PC-3 (cell line): ENCODE measurements at regions not wholly inside any gene's neighbourhood (a gene's known extent, or its start where the extent isn't known, plus 50 kb on each side); places are given as distances from the start of the nearest gene placed in this dataset.

ENCODE experiments used
- CTCF ChIP-seq: fragments of 300-600 bp; sonication (generic); conservative IDR thresholded peaks from 2 replicates; pipeline ENCODE4 v1.5.1; 2017; ENCODE audit warnings: antibody characterized with exemption, low read depth, mild to moderate bottlenecking, low read length
- EZH2 ChIP-seq: fragments of 300-600 bp; sonication (generic); IDR thresholded peaks from one replicate; pipeline ENCODE4 v1.6.1; 2017; ENCODE audit warnings: antibody characterized with exemption, mild to moderate bottlenecking, low read length; ENCODE audit not compliant: unreplicated experiment

DNA sequence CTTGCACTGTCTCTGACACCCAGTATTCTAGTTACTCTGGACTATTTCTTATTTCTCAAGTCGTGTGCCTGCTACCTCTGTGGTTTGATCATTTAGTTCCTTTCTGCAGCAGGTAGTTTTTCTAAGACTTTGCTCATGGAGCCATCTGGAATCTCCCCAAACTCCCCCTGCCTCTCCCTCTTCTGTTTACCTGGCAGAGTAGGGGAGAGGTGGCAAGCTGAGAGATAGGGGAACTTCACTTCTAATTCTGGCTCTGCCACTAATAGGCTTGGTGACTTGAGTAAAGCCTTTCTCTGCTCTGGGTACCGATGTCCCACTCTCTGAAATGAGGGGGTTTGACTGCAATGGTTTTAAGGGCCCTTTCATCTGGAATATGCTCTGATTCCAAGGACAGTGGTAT, 141.3 kb downstream of the CPEB2 start:
- TF ChIP-seq CTCF = no peak
- no peak for TF ChIP-seq EZH2
